Astrocyte (in vitro differentiated cells and primary cell): ENCODE measurements at regions not wholly inside any gene's neighbourhood (a gene's known extent, or its start where the extent isn't known, plus 50 kb on each side); places are given as distances from the start of the nearest gene placed in this dataset.

Experiments
- EZH2 ChIP-seq: IDR thresholded peaks from 2 replicates; pipeline ENCODE4 v1.6.1; 2012; ENCODE audit warnings: mild to moderate bottlenecking, low read length, inconsistent platforms; ENCODE audit not compliant: insufficient read depth
- TF ChIP-seq, protein P1 (sequence below): IDR thresholded peaks from 2 replicates; pipeline ENCODE4 v1.5.1; 2011; ENCODE audit warnings: low read depth, mild to moderate bottlenecking, inconsistent platforms, low read length, moderate library complexity; ENCODE audit not compliant: insufficient read depth

GRCh38 chr3:177343122-177343625 lies 145.9 kb upstream of the TBL1XR1 start:
- TF ChIP-seq, protein P1, sequence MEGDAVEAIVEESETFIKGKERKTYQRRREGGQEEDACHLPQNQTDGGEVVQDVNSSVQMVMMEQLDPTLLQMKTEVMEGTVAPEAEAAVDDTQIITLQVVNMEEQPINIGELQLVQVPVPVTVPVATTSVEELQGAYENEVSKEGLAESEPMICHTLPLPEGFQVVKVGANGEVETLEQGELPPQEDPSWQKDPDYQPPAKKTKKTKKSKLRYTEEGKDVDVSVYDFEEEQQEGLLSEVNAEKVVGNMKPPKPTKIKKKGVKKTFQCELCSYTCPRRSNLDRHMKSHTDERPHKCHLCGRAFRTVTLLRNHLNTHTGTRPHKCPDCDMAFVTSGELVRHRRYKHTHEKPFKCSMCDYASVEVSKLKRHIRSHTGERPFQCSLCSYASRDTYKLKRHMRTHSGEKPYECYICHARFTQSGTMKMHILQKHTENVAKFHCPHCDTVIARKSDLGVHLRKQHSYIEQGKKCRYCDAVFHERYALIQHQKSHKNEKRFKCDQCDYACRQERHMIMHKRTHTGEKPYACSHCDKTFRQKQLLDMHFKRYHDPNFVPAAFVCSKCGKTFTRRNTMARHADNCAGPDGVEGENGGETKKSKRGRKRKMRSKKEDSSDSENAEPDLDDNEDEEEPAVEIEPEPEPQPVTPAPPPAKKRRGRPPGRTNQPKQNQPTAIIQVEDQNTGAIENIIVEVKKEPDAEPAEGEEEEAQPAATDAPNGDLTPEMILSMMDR, result no peak
- TF ChIP-seq EZH2, result no peak
